ENCODE measurements at regions not wholly inside any gene's neighbourhood (a gene's known extent, or its start where the extent isn't known, plus 50 kb on each side); places are given as distances from the start of the nearest gene placed in this dataset.

DNA sequence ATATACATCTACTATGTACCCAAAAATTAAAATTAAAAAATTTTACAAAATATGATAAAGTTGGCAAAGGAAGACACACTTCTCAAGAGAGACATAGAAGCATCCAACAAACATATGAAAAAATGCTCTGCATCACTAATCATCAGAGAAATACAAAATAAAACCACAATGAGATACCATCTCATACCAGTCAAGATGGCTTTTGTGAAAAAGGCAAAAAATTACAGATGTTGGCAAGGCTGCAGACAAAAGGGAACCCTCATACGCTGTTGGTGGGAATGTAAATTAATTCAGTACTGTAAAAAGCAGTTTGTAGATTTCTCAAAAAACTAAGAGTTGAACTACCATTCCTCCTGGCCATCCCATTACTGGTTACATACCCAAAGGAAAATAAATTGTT, 581.7 kb upstream of the CCDC54 start (continued):
- TF ChIP-seq ZNF462 (CRISPR knock-in tag; IDR thresholded peaks at IDR 0.05): no peak
- no peak for TF ChIP-seq JUNB (IDR thresholded peaks at IDR 0.05; ENCODE audit: unreplicated experiment)
- TF ChIP-seq EZH2 (IDR thresholded peaks at IDR 0.05; ENCODE audit: low read depth, unreplicated experiment): no peak
- TF ChIP-seq ZNF331 (CRISPR knock-in tag; IDR thresholded peaks at IDR 0.05; ENCODE audit: low read depth): no peak

DNA sequence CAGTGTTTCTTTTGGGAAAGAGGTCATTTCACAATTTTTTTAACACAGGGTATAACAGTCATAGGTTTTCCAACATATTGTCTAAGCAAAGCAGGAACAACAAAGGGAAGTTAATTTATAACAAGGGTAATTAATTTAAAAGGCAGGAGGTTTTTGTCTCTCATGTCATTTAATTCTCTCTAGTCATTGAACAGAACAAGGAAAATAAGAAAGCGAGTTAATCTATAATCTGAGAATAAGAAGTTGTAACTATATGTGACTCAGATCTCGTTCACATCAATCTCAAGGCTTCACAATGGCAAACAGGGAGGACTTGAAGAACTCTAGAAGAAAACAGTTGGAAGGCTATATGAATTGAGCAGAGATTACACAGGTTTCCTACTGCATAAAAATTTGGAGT, 579.8 kb upstream of the CCDC54 start:
- Mint-ChIP-seq H3K27me3 (ENCODE audit: insufficient read depth, low read depth, poor library complexity) (peaks cover 2% of the 10 kb centered on the region), H3K4me3 (no peak overlapping the region), H3K9me3 (no peaks in the 10 kb centered on the region; the same call in 2 of the 3 replicates), H3K27ac (no peak overlapping the region), H3K36me3 (ENCODE audit: low read depth) (no peaks in the 10 kb centered on the region), H3K4me1 (no peaks in the 10 kb centered on the region)
- Histone ChIP-seq H3K36me3 (ENCODE audit: insufficient read depth) (no peaks in the 10 kb centered on the region), H3K79me2 (replicated peaks; ENCODE audit: insufficient read depth) (no peaks in the 10 kb centered on the region), H4K20me1 (replicated peaks; ENCODE audit: insufficient read depth) (no peaks in the 10 kb centered on the region), H3K9me2 (ENCODE audit: insufficient read depth) (no peaks in the 10 kb centered on the region), H3K4me1 (ENCODE audit: insufficient read depth) (no peaks in the 10 kb centered on the region), H3K4me3 (no peak overlapping the region), H3K27ac (ENCODE audit: low read depth) (no peak overlapping the region), H2AFZ (no peak overlapping the region), H3F3A (replicated peaks; ENCODE audit: low read depth) (no peaks in the 10 kb centered on the region), H3K27me3 (ENCODE audit: insufficient read depth) (no peaks in the 10 kb centered on the region), H3K4me2 (no peak overlapping the region)
- ATAC-seq: no peak
- no peak for TF ChIP-seq JUNB (IDR thresholded peaks at IDR 0.05; ENCODE audit: unreplicated experiment)
- no peak for TF ChIP-seq CREB1 (CRISPR knock-in tag; IDR thresholded peaks at IDR 0.05; ENCODE audit: low read depth)
- no peak for TF ChIP-seq EZH2 (IDR thresholded peaks at IDR 0.05; ENCODE audit: low read depth, unreplicated experiment)
- no peak for TF ChIP-seq NANOG (IDR thresholded peaks at IDR 0.05; ENCODE audit: borderline replicate concordance)
- no peak for DNase-seq (ENCODE audit: low spot score)

Measured in GM23338 (cell line).